Skin of body (tissue), 1 donor: ENCODE measurements at regions not wholly inside any gene's neighbourhood (a gene's known extent, or its start where the extent isn't known, plus 50 kb on each side); places are given as distances from the start of the nearest gene placed in this dataset.

Experiments used
- DNase-seq: peaks from one replicate; lab custom pipeline; 2025; lab: John Stamatoyannopoulos, UW

- DNase-seq, result no peak
Measured at GRCh38 chr14:34246206-34246605, 215.8 kb downstream of the SPTSSA start.

- DNase-seq, result no peak
Measured at GRCh38 chr14:34243401-34243800, 218.6 kb downstream of the SPTSSA start.

GRCh38 chr14:34243001-34243400 is 219.0 kb downstream of the SPTSSA start:
- DNase-seq, result no peak

- no peak for DNase-seq
Measured at GRCh38 chr14:34241185-34241711, 220.8 kb downstream of the SPTSSA start.

DNA sequence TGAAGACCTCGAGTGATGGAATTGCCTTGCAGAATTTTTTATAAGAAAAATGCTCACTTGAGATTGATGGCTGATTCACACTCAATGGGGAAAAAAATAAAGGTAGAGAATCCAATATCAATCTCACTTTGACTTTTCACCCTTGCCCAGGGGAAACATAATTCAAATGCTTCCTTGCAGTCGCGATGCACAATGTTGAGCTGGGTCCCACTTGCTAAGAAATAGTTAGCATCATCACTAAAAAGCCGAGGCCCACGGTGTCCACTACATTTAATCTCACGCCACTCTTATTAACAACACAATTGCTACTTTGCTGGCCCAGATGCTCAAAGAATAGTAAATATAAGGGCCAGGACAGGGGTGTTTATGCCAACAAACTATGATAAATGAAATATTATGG is 223.4 kb downstream of the SPTSSA start:
- DNase-seq, result no peak

DNA sequence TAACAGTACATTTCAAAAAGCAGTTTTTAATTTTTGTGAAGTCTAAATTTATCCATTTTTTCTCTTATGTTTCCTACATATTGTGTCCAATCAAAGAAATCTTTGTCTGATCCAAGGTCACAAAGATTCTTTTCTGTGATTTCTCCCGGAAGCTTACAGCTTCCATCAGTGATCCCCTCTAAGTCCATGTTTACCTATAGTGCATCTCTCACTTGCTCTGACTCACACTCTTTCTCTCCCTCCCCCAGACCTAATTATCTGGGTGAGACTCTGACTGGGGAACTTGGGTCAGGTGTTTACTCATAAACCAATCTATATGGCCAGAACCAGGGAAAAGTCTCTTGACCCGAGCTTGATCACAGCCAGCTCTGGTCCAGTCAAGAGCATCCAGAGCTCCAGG is 224.4 kb downstream of the SPTSSA start:
- DNase-seq, result no peak

GRCh38 chr14:34237081-34237480 is 225.0 kb downstream of the SPTSSA start:
- DNase-seq, result no peak

- DNase-seq, result no peak
Measured at GRCh38 chr14:34235643-34236300, 226.3 kb downstream of the SPTSSA start.

GRCh38 chr14:34234258-34234657 is 227.8 kb downstream of the SPTSSA start:
- no peak for DNase-seq

GRCh38 chr14:34233619-34234018 is 228.4 kb downstream of the SPTSSA start:
- DNase-seq, result no peak

DNA sequence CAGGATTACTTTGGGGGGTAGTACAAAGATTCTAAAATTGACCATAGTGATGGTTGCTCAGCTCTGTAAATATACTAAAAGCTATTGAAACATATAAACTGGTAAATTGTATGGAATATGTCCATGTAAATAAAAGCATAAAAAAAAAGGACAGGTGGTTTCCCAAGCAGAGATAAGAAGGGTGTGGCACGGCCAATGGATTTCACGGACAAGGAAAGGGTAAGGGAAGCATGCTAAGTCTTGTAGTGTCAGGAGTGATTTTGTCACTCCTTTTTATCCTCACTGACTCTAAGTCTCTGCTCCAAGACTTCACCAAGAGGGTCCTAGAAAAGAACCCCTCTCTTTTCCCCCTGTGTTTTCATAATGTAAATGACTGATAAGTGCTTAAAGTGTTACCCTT is 229.2 kb downstream of the SPTSSA start:
- DNase-seq, result no peak

DNA sequence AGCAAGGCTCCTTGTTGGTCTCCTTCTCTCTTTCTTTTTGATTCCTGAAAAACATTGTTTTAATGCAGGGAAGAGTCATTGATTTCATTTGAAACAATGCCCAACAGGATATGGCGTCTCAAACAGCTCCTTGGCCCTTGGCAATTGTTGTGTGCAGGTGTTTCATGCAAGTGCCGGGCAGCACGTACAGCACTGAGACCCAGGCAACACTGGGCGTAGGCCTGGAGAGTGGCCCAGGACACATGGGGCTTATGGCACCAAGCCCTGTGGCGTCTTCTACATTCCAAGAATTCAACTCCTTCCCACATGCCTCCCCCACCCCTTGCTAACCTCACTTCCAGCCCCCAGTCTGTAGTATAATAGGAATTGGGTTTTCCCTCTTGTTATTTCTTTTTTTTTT is 230.4 kb downstream of the SPTSSA start:
- no peak for DNase-seq

DNA sequence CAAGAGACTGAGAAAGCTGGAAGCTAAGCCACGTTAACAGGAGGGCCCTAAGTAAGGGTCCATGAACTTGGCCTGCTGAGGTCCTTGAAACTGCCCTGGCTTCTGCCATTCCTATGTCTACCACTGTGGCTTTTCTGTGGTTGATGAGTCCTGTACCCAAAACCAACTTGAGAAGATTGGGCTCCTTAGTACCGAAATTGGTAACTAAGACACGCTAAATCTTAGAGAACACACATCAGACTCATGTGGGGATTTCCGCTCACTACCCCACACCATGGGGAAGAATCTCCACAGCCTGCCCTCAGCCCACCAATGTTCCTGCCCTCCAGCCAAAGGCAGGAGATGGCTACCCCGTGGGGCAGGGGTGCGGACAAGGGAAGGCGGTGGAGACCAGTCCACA is 232.9 kb downstream of the SPTSSA start:
- DNase-seq, result no peak

- DNase-seq, result no peak
Measured at GRCh38 chr14:34228650-34228976, 233.4 kb downstream of the SPTSSA start.

DNA sequence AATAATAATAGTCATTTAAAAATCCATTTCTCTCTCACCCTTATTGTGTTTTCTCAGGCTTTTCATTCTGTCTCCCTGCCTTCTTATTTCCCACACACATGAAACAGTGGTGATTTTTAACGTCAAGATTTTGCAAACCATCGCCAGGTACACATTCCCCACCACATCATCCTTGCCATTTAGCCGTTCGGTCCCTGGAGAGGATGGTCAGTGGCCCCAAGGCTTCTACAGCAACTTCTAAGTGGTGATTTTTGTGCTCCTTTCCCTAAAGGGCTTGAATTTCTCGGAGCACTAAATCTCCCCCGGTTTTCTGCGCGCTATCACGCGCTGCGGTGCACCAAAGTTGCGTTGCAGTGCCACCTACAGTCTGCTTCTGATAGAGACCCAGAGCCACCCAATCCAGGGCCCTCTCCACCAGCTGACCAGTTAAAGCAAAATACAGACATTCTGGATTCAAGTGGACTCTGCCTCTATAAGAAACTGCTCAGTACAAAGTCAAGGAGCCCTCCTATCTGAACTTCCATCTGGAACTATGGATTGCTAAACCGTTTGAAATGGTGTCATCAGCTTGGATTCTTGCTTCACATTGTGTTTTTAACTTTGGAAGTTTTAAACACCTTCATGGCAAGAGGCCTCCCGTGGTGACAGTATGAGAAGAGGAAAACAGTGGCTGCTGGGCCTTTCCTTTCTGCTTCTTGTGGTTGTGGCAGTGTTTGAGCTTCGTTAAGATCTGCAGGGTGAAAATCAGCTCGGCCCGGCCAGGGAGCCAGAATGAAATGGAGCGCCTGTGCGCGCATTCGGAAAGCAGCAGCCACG is 234.0 kb downstream of the SPTSSA start:
- DNase-seq, result peak; percentile 53

DNA sequence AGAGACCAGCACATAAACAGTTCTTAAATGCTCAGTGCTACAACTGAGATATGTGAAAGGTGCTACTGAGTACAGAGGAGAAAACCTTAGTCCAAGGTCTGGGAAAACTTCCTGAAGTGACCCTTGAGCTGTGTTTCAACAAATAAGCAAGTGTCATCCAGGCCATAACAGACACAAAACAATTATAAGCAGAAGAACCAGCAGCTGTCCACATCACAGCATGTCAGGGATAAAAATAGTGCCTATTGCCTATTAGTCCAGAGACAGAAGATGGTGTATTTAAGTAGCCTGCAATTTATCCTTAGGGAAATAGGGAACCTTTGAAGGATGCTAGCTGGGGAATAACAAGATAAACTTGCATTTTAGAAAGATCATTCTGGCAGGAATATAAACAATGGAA is 237.8 kb downstream of the SPTSSA start:
- no peak for DNase-seq

GRCh38 chr14:34223373-34224148 is 238.5 kb downstream of the SPTSSA start:
- no peak for DNase-seq

- no peak for DNase-seq
Measured at GRCh38 chr14:34222867-34223266, 239.2 kb downstream of the SPTSSA start.

DNA sequence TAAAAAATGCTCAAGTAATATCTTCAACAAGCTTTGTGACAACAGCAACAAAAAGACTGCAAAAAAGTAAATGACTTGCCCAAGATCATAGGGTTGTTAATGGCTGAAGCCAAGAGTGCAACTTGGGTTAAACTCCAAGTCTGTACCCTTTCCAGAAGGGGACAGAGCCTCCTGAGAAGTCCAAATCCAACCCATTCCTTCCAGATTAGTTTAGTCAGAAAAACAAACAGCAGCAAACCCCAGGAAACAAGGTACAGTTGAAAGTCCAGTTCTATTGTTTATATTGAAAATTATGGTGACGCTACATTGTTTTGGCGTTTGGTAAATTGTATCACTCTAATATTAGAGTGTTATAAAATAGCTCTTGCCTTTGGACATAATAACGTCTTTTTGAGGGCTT is 239.9 kb downstream of the SPTSSA start:
- no peak for DNase-seq

GRCh38 chr14:34220921-34221320 is 241.1 kb downstream of the SPTSSA start:
- DNase-seq, result no peak

GRCh38 chr14:34220378-34220706 is 241.7 kb downstream of the SPTSSA start:
- no peak for DNase-seq

- DNase-seq, result no peak
Measured at GRCh38 chr14:34219661-34220377, 242.2 kb downstream of the SPTSSA start.
